Activated CD4-positive, alpha-beta T cell treated with anti-CD3 and anti-CD28 coated beads for 24 hours (primary cell): ENCODE measurements at regions not wholly inside any gene's neighbourhood (a gene's known extent, or its start where the extent isn't known, plus 50 kb on each side); places are given as distances from the start of the nearest gene placed in this dataset.

Source experiments
- DNase-seq, 2 donors: peaks; one replicate each; pipeline ENCODE4 v3.0.0-alpha.2; 2020; ENCODE audit warnings: low read depth in 2 of 2

- no peak for DNase-seq
These were observed 260.8 kb upstream of the NCAM2 start for GRCh38 chr21:20737227-20737913.

DNA sequence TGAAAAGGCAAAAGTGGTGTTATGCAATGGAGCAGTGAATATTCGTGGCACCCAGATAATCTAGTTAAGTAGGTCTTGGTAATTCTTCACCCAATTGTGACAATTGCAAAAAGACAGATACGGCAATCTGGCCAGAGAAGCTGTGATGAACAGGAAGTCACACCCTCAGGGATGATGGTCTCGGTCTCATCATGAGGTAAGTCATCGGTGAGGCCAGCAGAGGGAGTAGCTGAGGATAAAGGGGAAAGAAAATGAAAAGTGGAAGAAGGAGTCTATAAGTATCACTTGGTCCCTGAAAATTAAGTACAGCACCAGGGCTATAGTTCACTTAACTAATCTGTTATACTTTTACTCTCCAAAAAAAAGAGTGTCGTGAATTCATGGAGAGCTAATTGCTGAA, 258.8 kb upstream of the NCAM2 start:
- no peak for DNase-seq

DNA sequence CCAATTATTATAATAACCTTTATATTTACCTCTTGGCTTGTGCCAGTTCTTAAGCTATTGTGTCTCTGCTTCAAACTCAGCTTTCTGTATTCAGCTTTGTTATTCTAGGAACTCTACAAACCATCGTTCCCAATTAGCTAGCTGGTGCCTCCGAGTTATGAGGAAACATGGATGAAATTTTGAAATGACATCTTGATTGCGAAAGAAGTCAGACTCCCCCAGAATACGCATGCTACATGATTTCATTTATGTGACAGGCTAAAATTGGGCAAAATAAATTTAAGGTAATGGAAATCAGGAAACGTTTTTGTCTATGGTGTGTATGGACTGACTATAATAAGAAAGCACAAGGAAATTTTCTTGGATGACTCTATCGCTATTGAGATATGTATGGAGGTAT, 256.8 kb upstream of the NCAM2 start:
- DNase-seq = no peak

GRCh38 chr21:20760221-20760620, 238.0 kb upstream of the NCAM2 start:
- no peak for DNase-seq

DNA sequence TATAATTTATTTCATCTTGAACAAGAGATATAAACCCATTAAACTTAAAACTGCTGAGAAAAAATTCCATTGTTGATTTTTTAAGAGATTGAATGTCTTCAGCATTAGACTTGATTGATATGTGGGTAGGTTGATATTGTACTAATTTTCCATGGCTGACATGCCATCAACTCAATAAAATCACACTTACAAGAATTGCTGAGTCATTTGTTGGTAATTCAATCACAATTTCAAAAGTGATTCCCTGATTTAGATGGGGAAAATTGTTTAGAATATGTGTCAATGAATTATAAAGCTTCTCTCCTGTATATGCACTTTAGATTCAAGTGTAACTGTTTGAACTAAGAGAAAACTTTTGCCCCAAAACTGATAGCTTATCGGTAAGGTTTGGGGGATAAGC, 223.5 kb upstream of the NCAM2 start:
- DNase-seq = no peak

DNA sequence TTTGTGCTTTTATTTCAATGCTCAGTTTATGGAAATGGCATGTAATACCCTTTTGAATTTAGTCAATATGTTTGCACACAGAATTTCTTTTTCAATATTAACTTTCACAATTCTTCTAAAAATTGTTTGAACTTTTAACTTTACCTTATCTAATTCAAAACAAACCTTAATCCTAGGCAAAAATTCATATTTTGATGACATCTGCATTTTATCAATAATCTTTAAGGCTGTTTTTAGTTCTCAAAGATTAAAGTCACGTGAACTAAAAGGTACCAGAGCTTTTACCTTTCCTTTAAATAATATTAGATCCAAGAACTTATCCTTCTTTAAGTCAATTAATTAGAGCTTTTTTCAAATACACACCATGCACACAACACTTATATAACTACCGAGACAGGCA, 218.9 kb upstream of the NCAM2 start:
- DNase-seq = no peak

- DNase-seq = no peak
These were observed 214.6 kb upstream of the NCAM2 start for GRCh38 chr21:20783611-20784010.

DNA sequence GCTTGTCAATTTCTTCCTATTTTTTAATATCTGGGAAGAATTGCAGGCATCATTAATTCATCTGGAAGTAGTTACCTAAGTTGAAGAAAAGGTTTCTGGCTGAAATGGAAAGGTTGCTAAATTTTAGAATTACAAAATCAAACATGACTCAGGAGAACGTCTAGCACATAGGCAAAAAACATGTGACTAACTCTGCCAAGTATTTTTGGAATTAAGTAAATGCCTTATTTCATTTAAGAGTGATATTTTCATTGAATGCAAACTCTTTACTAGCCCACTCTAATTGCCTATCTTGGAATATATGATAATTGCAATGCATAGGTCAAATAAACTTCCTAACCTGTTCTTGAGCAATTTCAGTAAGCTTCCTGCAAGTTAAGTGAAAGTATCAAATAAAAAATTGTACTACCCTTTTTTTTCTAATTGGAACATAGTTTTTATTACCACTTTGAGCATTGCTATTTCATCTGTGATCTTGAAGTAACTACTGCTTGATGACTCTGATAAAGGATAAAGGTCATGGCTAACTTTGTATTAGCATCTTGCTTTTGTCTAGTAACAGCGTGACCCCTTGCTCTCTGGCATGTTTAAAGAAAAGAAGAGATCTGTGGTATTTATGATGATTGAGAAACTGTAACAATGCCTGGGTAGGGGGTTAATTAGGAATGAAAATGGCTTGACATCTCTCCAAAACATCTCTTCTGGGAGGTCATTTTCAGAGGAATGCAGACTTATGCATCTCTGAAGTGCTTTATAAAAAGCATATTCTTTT, 208.3 kb upstream of the NCAM2 start:
- no peak for DNase-seq

- DNase-seq = no peak
These were observed 198.1 kb upstream of the NCAM2 start for GRCh38 chr21:20800106-20800505.

DNA sequence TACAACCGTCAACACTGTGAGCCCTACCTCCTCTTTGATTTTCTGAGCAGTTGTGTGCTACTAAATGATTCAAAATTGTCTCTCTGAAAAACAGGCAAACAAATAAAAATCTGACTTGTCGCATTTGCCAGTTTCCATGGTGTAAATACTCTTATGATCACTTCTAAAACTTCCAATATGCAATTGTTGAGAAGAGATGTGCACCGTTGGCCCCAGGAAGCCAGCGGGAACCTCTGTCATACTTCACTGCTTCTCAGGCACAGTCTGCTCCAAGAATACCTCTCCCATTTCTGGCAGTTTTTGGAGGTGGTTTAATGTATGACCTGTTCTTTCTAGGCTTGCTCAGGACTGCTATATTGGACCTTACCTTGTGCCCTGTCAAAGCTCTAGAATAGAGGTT, 196.0 kb upstream of the NCAM2 start:
- DNase-seq = no peak

DNA sequence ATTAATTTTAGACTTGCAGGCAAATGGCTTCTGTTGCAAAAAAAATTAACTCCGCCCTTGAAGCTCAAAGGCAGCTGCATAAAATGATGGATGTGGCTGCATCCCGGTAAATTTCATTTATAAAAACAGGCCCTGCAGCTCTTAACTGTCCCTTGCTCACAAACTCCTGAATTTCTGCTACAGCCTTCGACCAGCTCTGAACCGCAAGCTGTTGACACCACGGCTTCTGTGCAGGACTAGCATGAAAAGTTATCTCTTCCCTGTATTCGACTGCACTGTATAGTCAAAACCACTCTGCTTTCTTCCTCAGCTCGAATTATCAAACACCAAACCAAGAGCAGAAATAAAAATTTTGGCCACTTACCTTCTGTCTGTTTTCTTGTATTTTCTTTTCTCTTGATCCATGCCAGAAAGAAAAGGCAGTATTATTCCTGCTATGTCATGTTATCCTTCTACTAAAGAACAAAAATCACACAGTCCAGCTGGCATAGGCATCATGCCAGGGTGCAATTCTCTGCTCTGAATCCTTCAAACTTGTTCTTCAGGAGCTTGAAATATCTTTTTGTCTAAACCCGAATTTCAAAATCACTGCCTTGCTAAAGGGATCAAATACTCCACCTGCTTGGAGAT, 195.5 kb upstream of the NCAM2 start:
- DNase-seq = no peak

DNA sequence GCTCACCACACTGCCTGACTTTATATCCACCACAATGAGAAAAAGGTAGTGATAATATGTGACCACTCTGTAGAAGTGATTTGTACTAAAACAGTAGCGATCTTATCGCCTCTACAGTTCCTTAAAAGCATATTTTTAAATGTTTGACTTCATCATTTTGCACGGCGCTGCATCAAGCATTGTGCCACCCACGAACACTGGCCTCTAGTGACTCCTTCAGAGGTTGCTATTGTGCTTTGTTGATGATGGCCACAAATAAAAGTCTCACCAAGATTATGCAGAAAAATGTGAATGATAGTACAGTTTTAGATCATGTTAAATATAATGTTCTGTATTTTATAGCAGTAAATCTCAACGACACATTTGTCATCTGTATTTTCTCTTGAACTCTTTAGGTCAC, 186.5 kb upstream of the NCAM2 start:
- DNase-seq = no peak

GRCh38 chr21:20814090-20814489, 184.1 kb upstream of the NCAM2 start:
- no peak for DNase-seq

DNA sequence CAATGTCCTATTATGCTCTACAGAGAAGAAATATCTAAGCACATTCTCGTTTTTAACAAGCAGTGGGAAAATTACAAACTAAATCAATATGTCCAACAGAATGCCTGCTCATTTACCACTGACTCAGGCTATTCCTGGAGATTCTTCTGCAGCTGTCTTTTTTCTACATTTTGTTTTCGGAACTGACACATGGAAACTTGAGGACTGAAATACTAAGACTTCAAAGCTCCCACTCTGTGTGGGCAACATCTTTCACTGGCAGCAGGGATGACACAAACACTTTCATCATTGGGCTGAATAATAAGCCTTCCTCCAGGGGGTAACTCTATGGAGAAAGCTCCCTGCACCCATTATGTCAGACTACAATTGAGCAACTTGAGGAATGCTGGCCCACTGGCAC, 175.5 kb upstream of the NCAM2 start:
- DNase-seq = no peak

DNA sequence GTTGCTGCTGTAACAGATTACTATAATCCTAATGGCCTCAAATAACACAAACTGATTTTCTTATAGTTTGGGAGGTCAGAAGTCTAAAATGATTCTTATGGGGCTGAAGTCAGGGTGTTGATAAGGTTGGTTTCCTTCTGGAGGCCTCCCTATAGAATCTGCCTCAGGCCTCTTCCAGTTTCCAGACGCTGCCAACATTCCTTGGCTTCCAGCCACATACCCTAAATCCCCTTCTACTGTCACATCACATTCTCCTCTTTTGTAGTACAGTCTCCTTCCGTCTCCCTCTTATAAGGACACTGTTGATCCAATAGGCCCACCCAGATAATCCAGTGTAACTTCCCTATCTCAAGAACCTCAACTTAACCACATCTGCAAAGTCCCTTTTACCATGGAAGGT, 145.3 kb upstream of the NCAM2 start:
- no peak for DNase-seq

DNA sequence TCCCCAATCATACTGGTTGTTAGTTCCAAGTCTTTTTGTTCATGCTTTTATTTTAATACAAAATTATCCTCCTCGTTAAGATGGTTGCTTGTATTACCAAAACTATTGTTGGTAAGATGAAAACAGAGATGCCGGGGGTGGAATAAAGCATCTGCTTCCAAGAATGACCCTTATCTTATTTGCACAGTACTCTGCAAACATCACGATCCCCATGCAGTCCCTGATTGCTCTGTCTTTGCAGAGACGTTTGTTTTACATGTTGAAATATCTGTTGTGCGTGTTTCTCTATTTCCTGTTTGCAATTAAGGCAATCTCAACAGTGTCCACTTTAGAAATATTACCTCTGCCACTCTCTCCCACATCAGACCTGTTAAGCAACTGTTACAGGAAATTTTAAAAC, 141.3 kb upstream of the NCAM2 start:
- DNase-seq = no peak

DNA sequence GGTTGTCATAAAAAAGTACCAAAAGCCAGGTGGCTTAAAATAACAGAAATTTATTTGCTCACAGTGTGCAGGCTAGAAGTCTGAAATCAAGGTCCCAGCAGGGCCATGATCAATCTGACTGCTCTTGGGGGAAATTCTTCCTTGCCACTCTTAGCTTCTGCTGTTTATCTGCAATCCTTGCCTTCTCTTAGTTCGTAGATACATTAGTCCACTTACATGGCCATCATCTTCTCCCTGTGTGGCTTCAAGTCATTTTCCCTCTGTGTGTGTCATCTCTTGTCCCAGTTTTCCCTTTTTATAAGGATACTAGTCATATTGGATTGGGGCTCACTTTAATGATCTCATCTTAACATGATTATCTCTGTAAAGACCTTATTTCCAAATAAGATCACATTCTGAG, 124.0 kb upstream of the NCAM2 start:
- DNase-seq = no peak

- no peak for DNase-seq
These were observed 122.5 kb upstream of the NCAM2 start for GRCh38 chr21:20875742-20876141.

DNA sequence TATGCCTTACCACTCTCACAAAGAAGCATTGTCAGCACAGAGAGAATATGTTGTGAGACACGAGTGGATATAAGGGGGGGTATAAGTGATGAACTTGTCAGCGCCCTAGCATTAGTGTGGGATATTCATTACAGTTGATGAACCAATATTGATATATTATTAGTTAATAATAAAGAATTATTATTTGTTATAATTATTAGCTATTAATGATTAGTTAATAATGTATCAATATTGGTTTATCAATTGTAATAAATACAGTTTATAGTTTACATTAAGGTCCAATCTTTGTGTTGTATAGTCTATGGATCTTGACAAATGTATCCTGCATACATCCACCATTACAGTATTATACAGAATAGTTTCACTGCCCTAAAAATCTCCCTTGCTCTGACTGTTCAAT, 120.2 kb upstream of the NCAM2 start:
- no peak for DNase-seq

DNA sequence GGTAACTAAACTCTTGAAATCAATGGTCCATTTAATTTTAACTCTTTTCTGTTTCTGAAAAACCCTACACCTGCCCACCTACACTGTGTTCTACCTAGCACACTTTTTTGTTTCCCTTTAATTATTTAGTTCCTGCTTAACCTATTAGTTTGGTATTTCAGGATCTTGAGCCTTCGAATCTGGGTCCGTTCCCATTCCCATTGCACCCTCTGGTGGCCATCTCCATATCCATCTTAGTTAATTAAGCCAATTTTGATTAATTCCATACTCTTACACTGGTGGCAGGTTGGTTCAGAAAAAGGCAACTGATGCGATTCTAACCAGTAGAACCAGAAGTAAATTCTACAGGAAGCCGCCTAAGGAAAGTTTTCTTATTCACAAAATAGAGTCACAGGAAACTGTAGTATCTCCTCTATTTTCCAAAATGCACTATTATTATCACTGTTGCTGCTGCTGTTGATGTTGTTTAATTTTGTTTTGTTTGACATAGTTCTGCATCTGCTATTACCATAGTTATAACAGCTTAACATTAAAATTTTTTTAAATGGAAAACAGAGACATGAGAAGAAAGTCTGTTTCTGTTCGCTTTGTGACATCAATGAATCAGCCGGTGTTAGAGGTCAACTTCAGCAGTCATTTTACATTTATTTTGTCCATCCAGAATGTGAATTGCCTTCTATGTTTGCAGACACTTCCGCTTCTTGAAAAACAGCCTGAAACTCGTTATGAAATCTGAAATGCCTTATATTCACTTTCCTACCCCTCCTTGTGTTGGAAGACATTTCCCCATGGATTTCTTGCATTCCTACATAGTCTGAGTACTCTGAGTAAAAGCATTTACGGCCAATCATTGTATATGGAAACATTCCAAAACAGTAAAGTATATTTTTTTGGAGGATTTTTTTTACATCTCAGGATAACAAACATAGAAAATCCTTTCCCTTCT, 115.5 kb upstream of the NCAM2 start:
- no peak for DNase-seq

DNA sequence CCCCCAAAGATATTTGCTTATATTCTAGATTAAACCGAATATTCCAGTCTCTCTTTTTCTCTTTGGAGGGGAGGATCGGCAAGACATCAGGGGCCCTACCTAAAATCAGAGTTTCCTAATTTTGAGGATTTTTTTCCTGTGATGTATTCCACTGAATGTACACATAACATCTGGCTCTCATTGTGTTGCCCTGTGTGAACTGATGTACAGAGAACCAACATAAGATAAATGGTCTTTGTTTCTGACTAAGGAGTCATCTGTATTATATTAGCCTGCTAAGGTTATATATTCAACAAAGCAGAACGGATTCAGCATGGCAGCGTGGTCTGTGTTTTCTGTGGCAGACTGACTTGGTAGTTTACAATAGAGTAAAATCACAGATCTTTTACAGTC, 114.8 kb upstream of the NCAM2 start:
- no peak for DNase-seq

DNA sequence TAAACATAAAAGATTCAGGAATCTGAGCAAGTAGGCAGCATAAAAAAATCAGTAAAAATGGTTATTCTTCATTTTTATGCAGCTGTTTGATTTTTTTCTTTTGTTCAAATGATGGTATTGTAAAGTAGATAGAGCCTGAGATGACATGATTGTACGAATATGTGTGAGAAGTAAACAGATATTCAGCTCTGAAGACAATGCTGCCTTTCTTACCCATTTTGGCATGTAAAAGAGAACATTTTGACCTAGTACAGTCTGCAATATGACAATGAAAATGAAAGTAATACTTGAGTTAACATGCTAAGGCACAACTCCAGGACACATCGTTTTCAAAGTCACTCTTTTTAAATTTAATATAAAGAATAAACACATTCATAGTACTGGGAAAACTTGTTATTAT, 95.7 kb upstream of the NCAM2 start:
- no peak for DNase-seq
